HG03066 (cell line): ENCODE measurements at regions not wholly inside any gene's neighbourhood (a gene's known extent, or its start where the extent isn't known, plus 50 kb on each side); places are given as distances from the start of the nearest gene placed in this dataset.
"Not testable (repeated sequence)": the region's sequence is repeated elsewhere in the genome, so short reads cannot be mapped to it uniquely, and the experiment has no call there.

Source experiments
- ATAC-seq: cut with Tn5 transposase; IDR thresholded peaks from one replicate; pipeline ENCODE4 v1.9.1; 2021; ENCODE audit warnings: low read depth; ENCODE audit not compliant: unreplicated experiment

- no peak for ATAC-seq
Observed at GRCh38 chr3:110430146-110430545, 641.5 kb upstream of the NECTIN3 start.

- ATAC-seq = no peak
Observed at GRCh38 chr3:110436209-110436608, 635.4 kb upstream of the NECTIN3 start.

GRCh38 chr3:110440066-110440653 lies 631.5 kb upstream of the NECTIN3 start:
- ATAC-seq = not testable (repeated sequence)

- ATAC-seq = no peak
Observed at GRCh38 chr3:110454066-110454465, 617.5 kb upstream of the NECTIN3 start.

- ATAC-seq = no peak
Observed at GRCh38 chr3:110456001-110456400, 615.6 kb upstream of the NECTIN3 start.

- ATAC-seq = no peak
Observed at GRCh38 chr3:110456438-110457138, 615.0 kb upstream of the NECTIN3 start.

GRCh38 chr3:110457508-110457907 lies 614.1 kb upstream of the NECTIN3 start:
- no peak for ATAC-seq

- no peak for ATAC-seq
Observed at GRCh38 chr3:110459021-110459420, 612.6 kb upstream of the NECTIN3 start.

- ATAC-seq = no peak
Observed at GRCh38 chr3:110470310-110470709, 601.3 kb upstream of the NECTIN3 start.

GRCh38 chr3:110473405-110473804 lies 598.2 kb upstream of the NECTIN3 start:
- ATAC-seq = no peak

GRCh38 chr3:110474397-110474796 lies 597.2 kb upstream of the NECTIN3 start:
- no peak for ATAC-seq

GRCh38 chr3:110478377-110479054 lies 593.1 kb upstream of the NECTIN3 start:
- ATAC-seq = no peak

- no peak for ATAC-seq
Observed at GRCh38 chr3:110479731-110480130, 591.9 kb upstream of the NECTIN3 start.

GRCh38 chr3:110485389-110485788 lies 586.2 kb upstream of the NECTIN3 start:
- no peak for ATAC-seq

- ATAC-seq = no peak
Observed at GRCh38 chr3:110487840-110488239, 583.8 kb upstream of the NECTIN3 start.

GRCh38 chr3:110491413-110491812 lies 580.2 kb upstream of the NECTIN3 start:
- ATAC-seq = no peak

GRCh38 chr3:110492876-110493275 lies 578.7 kb upstream of the NECTIN3 start:
- ATAC-seq = no peak

GRCh38 chr3:110493438-110494092 lies 578.1 kb upstream of the NECTIN3 start:
- ATAC-seq = no peak

- no peak for ATAC-seq
Observed at GRCh38 chr3:110494093-110494490, 577.5 kb upstream of the NECTIN3 start.

- no peak for ATAC-seq
Observed at GRCh38 chr3:110494728-110495127, 576.9 kb upstream of the NECTIN3 start.

- no peak for ATAC-seq
Observed at GRCh38 chr3:110495201-110495927, 576.3 kb upstream of the NECTIN3 start.
